ENCODE measurements at regions not wholly inside any gene's neighbourhood (a gene's known extent, or its start where the extent isn't known, plus 50 kb on each side); places are given as distances from the start of the nearest gene placed in this dataset.

DNA sequence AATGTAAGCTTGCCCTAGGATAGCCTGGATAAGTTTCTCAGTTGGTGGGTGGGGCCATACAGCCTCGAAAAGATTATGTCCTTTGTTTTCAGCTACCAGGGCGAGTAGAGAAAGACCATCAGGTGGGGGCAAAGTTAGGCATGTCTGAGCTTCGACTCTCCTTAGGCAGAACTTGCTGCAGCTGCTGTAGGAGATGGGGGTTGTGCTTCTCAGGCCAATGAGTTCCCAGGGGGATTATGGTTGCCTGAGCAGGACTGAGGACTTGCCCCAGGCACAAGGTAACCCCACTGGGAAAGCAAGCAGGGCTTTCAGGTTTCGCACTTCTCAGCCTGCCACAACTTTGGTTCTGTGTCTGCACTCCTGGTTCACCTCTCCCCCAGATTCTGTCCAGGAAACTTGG, 173.4 kb upstream of the SESN3 start:
- DNase-seq, result no peak
- CTCF ChIA-PET, result interaction anchor here (0.7 to 1.3 kb wide), 3 partner anchors 15 to 105 kb away, joined by 3 to 4 read pairs (median 3); no protein-coding TSS in a partner anchor
- Mint-ChIP-seq H3K4me1 (ENCODE audit: low read depth) (no peaks in the 10 kb centered on the region), H3K27ac (no peak overlapping the region), H3K36me3 (ENCODE audit: low read depth) (no peaks in the 10 kb centered on the region), H3K27me3 (no peaks in the 10 kb centered on the region), H3K4me3 (no peak overlapping the region), H3K9me3 (peaks cover 1% of the 10 kb centered on the region)
- POLR2A ChIA-PET, result no interaction called here
- no peak for ATAC-seq
- TF ChIP-seq, protein P1, sequence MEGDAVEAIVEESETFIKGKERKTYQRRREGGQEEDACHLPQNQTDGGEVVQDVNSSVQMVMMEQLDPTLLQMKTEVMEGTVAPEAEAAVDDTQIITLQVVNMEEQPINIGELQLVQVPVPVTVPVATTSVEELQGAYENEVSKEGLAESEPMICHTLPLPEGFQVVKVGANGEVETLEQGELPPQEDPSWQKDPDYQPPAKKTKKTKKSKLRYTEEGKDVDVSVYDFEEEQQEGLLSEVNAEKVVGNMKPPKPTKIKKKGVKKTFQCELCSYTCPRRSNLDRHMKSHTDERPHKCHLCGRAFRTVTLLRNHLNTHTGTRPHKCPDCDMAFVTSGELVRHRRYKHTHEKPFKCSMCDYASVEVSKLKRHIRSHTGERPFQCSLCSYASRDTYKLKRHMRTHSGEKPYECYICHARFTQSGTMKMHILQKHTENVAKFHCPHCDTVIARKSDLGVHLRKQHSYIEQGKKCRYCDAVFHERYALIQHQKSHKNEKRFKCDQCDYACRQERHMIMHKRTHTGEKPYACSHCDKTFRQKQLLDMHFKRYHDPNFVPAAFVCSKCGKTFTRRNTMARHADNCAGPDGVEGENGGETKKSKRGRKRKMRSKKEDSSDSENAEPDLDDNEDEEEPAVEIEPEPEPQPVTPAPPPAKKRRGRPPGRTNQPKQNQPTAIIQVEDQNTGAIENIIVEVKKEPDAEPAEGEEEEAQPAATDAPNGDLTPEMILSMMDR (IDR thresholded peaks at IDR 0.05), result no peak
- intact Hi-C loops (cut with micrococcal nuclease), result no loop called here

DNA sequence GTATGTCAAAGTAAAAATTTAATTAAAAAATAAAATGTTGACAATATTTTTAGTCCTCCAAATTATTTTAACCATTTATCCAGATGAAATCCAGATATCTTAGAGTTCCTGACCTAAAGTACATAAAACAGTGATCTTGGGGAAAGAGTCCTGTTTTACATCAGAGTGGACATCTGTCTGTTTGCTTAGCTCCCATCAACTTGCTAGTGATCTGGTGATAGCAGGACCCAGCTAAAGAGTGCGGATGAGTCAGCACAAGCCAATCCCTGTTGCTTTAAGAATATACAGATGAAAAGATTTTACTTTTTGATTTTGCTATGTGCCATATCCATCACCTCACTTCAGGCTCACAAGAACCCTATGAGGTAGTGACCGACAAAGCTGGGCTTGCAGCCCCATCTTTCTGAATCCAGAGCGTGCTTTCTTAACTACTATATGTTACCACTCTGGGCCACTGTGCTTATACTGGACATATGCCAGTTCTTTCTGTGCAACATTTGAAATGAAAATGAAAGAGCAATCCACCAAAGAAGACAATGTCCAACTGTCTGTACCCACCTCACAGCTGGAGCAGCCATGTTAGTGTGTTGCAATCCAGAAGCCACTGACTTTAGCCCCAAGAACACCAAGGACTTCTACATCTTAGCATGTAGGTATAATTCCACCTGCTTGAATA, 167.6 kb upstream of the SESN3 start:
- ChIA-PET POLR2A (no interaction called here), CTCF (no interaction called here)
- H3K27ac Mint-ChIP-seq, result no peak overlapping the region
- TF ChIP-seq, protein P1 (IDR thresholded peaks at IDR 0.05), result no peak
- DNase-seq (no peak), ATAC-seq (no peak)
- no peaks in the 10 kb centered on the region for H3K36me3 Mint-ChIP-seq (ENCODE audit: low read depth)
- intact Hi-C loops (cut with micrococcal nuclease), result no loop called here
- peaks cover 14% of the 10 kb centered on the region for H3K9me3 Mint-ChIP-seq
- H3K4me1 Mint-ChIP-seq (ENCODE audit: low read depth), result no peaks in the 10 kb centered on the region
- H3K4me3 Mint-ChIP-seq, result no peak overlapping the region
- H3K27me3 Mint-ChIP-seq, result no peaks in the 10 kb centered on the region

- TF ChIP-seq, protein P1 (IDR thresholded peaks at IDR 0.05), result no peak
- ATAC-seq, result no peak
- no peak for DNase-seq
- Mint-ChIP-seq H3K27ac (no peak overlapping the region), H3K27me3 (peaks cover 3% of the 10 kb centered on the region), H3K9me3 (peaks cover 14% of the 10 kb centered on the region), H3K4me1 (ENCODE audit: low read depth) (no peaks in the 10 kb centered on the region), H3K36me3 (ENCODE audit: low read depth) (no peaks in the 10 kb centered on the region), H3K4me3 (no peak overlapping the region)
- ChIA-PET CTCF (no interaction called here), POLR2A (no interaction called here)
- intact Hi-C loops (cut with micrococcal nuclease), result no loop called here
These were observed 161.6 kb upstream of the SESN3 start for GRCh38 chr11:95392644-95393043.

DNA sequence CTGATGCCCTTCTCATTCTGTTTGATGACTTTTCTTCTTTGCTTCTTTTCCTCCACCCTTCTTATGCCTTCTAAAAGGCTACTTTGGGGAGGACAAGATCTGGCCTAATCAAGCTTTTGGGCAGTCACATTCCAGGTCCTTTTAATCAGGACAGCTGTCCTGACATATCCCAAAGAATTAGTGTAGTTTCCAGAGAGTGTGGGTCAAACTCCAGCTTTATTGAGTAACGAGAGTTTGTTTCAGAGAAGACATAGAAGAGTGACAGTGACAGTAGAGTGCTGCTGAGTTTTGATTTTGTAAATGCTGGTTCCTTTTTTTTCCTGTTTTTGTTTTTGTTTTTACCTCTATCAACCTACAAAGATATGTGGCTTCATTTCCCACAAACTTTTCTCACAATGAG, 158.4 kb upstream of the SESN3 start:
- intact Hi-C loops (cut with micrococcal nuclease), result no loop called here
- TF ChIP-seq, protein P1 (IDR thresholded peaks at IDR 0.05), result no peak
- Mint-ChIP-seq H3K36me3 (ENCODE audit: low read depth) (no peaks in the 10 kb centered on the region), H3K27ac (no peak overlapping the region), H3K27me3 (peaks cover 3% of the 10 kb centered on the region), H3K4me1 (ENCODE audit: low read depth) (no peaks in the 10 kb centered on the region), H3K4me3 (no peak overlapping the region), H3K9me3 (peaks cover 1% of the 10 kb centered on the region)
- DNase-seq (no peak), ATAC-seq (no peak)
- ChIA-PET POLR2A (no interaction called here), CTCF (interaction anchor here (0.8 kb wide), 1 partner anchor 15 kb away, joined by 3 read pairs; no protein-coding TSS in a partner anchor)

- Mint-ChIP-seq H3K4me3 (no peak overlapping the region), H3K9me3 (peaks cover 1% of the 10 kb centered on the region), H3K4me1 (ENCODE audit: low read depth) (no peaks in the 10 kb centered on the region), H3K27me3 (peaks cover 3% of the 10 kb centered on the region), H3K27ac (no peak overlapping the region), H3K36me3 (ENCODE audit: low read depth) (no peaks in the 10 kb centered on the region)
- ChIA-PET CTCF (no interaction called here), POLR2A (no interaction called here)
- intact Hi-C loops (cut with micrococcal nuclease), result no loop called here
- DNase-seq (no peak), ATAC-seq (no peak)
- TF ChIP-seq, protein P1 (IDR thresholded peaks at IDR 0.05), result no peak
These were observed 157.1 kb upstream of the SESN3 start for GRCh38 chr11:95388086-95388485.
